Globus pallidus (tissue), 1 donor: ENCODE measurements at regions not wholly inside any gene's neighbourhood (a gene's known extent, or its start where the extent isn't known, plus 50 kb on each side); places are given as distances from the start of the nearest gene placed in this dataset.

ENCODE experiments used
- DNase-seq: peaks from one replicate; pipeline ENCODE4 v3.0.0-alpha.2; 2015; ENCODE audit warnings: low spot score

DNA sequence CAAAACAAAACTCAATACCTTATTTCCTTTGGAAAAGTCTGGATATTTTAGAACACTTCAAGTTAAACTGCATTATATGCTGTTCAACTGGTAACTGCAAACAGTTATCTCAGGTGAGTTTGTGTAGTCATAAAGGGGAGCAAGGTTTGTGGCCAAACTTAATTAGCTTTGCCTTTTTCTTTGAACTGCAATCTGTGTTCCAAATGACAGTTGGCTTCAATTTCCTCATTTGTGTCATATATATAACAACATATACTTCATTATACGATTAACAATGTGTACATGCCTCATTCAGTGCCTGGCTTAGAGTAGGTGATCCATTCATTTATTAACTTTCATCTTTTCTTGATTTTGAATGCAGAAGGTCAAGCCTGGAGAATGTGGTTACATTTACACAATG, 55.8 kb downstream of the KCNE4 start:
- no peak for DNase-seq

DNA sequence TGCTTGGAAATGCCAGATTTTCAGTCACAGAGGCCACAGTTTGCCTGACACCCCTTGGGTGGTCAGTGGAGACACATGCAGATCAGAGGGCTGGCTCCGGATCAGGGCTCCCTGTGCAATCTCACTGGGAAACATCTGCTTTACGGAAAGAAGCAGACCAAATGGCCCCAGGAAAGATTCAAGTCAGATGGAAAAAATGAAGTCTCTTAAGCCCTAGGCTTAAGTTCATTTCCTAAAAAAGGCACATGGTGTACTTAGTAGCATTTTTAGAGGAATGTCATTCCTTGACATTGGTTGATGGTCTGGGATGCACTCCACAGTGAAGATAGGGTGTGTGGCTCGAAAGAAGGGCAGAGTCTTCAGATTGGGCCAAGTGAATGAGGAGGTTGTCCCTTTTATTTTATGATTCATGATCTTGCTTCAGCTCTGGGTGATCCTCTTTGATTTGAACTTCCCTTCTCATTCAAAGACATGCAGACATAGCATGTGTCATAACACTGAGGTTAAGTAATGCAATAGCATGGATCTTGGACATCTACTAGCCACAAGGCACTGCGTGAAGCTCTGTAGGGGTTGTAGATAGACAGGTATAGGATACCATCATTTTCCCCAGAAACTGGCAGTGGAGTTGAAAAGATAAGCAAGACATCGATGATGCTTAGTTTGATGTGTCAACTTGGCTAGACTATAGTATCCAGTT, 56.5 kb downstream of the KCNE4 start:
- no peak for DNase-seq

DNA sequence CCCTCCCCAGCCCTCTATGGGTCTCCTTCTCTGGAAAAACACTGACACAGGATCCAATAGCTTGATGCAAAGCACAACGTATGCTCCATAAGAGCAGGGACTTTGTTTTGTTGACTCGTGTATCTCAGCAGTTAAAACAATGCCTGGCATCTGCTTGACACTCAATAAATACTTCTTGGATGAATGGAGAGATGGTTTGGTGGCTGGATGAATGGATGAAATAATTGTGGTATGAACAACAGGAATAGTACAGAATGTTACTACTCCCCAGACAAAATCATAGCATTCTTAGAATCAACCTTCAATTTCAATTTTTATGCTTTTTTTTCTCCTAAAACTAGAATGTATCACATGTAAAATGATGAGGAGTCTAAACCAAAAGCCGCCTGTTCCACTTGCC, 57.4 kb downstream of the KCNE4 start:
- no peak for DNase-seq

DNA sequence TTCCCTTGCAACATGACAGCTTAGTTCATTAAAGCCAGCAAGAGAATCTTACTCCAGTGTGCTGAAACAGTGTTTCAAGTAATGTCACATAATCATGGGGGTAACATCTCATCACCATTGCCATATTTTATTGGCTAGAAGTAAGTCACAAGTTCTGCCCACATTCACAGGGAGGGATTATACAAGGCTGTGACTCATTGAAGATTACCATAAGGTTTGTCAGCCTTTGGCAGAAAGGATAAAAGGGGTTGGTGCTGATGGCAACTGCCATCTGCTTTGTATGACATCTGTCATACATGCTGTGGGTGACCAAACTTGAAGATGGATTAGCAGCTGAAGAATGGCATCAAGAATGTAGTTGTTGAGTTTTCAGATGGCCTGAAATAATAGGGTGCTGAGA, 61.2 kb downstream of the KCNE4 start:
- no peak for DNase-seq

DNA sequence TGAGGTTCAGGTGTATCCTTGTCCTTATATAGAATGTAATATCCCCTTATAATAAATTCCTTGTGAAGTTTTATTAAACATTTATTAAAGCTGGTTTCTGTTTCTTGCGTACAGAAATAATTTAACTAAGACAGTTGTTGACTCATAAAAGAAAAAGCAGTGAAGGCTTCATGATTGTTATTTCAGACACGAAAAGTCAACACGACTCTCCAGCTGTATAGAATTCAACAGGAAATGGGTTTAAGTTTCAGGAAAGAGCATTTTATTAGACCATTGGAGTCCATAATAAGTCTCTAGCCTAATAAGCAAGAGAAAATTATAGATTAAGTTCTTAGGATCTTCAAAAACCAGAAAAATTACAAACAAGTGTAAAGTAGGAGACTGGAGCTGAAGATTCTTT, 62.2 kb downstream of the KCNE4 start:
- DNase-seq: no peak

DNA sequence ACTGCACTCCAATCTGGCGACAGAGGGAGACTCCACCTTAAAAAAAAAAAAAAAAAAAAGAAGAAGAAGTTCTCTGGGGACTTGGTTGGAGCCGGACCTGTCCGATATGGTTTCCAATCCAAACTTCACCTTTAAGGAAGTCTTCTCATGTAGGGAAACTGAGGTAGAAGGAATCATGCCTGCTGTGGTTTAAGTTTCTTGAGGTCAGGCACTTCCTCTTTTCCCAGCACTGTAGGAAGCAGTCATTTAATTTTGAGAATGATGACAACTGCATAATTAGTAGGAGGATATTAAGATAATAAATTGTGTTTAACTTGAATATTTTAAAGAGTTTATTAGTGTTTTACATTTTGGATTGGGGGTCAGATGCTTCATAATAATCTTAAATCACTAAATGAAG, 62.9 kb downstream of the KCNE4 start:
- no peak for DNase-seq

DNA sequence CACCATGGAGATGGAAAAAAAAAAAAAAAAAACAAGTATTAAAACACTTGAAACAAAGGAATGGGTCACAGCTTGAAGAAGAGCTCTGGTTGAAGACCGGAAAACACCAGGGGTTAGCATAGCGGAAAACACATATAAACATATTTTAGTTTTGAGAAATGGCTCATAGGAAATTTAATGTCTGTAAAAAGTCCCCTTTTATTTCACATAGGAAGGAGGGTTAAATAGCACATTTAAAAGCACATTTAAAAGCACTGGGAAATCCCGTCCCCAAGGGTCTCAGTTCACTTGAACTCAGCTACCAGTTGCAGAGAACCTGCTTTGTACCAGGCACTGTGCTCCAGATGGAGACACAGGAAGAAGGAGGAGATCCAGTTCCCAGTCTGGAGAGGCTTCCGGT, 65.5 kb downstream of the KCNE4 start:
- DNase-seq: no peak

DNA sequence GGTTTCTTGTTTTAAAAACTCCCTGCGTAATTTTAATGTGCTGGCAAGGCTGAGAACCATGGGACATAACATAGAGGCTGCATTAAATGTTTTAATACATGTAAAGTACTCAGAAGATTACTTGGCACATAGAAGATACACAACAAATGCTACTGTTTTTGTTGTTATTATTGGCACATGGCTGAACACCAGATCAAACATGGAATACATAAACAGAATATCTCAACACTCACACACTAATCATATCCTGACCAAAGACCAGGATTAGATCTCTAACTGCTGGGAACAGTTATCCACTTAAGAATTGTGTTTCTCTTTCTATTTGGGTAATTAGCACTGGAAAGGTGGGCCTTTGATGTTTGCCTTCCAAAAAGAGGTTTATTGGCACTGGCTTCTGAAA, 69.3 kb downstream of the KCNE4 start:
- no peak for DNase-seq

DNA sequence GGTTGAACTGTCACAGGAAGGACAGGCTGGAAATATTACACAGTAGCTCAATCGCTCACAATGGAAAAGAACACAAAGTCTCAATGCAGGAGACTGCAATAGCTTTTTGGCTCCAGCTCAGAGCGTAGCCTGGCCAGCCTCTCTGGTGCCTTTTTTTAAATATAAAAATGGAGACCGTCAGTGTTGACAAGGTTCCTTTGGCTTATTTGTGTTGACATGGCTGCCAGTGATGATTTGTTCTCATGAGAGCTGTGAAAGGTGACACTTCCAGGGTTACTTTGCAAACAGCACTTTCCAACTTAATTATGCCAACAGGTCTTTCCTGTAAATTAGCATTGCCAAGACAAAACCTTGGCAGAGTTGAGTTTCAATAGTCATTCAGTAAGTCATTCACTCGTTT, 70.8 kb downstream of the KCNE4 start:
- peak; percentile 5 for DNase-seq

DNA sequence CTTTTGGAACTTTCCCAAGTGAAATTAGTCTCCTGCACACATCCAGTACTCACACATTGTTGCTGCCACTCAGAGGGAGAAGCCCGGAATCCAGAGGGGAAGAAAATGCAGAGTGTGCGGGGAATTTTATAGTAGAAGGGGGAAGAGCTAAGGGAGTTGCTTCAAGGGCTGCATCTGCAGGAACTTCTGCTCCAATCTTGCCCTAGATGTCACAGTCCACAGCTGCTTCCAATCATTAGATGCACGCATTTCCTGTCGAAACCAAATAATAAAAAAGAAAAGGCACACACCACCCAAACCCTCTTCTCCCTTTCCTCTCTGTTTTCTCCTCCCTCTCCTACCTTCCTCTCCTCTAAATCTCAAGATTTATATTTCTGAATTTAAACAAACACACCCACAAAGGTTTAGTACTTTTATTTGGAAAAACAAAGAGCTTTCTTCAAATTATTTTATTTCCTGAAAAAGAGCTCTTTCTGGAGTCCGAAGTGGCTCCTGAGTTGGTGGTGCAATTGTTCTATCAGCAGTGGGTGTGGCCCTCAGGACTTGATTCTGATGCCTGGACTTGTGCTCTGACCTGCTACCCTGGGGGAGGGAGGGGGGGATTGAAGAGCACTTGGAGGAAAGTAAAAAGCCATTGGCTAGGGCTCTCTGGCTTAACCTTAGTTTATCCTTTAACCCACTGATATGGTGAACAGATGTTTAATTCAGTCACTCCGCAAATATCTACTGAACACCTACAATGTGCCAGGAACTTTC, 72.0 kb downstream of the KCNE4 start:
- DNase-seq: no peak

DNA sequence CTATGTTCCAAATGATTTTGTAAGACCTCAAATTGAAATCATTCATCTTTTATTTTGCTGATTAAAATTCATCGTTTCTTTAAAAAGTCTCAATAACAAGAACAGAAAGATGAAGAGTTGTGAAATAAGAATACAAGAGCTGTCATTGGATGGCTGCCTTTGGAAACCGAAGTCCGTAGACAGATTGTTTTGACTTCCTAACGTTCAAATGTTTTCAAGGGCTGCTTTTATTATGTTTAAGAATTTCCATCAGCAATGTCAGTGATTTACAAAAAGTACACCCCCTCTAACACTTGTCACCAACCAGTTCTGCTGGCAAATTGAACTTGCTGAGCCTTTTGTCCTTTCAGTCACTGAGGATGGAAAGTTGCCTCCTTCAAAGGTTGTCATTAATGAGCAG, 89.6 kb downstream of the KCNE4 start:
- DNase-seq: no peak

DNA sequence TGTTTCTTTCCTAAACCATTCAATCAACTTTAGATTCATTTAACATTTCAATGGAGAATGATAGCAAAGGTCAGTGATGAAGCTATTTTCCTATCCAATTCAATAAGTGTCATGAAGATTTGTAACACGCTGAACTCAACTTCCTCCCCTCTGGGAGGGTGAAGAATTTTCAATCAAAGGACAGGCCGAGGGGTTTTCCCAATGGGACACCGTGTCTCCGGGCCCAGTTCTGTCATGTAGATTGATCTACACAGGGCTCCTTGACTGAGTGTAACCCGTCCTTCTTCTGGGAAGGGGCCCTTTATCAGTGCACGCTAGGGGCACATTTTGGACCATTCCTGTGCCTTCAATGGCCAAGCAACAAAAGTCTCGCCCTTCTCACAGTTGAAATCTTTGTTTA, 90.1 kb downstream of the KCNE4 start:
- DNase-seq: no peak

DNA sequence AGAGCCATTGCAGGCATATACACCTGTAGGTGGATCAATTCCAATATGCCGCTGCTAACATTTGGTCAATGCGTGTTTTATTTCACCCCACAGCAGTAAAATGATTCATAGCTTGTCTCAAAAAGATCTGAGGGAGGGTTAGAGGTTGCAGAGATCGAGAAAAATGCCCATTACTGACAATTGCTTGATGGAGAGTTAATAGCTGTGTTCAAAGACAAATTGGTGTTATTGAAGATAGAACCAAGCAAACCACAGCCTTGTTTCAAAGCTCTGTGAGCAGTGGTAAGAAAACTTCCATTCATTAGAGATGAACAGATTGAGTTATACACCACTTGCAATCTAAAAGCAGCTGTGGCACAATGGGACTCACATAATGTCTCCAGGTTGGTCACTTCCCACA, 95.4 kb downstream of the KCNE4 start:
- no peak for DNase-seq

DNA sequence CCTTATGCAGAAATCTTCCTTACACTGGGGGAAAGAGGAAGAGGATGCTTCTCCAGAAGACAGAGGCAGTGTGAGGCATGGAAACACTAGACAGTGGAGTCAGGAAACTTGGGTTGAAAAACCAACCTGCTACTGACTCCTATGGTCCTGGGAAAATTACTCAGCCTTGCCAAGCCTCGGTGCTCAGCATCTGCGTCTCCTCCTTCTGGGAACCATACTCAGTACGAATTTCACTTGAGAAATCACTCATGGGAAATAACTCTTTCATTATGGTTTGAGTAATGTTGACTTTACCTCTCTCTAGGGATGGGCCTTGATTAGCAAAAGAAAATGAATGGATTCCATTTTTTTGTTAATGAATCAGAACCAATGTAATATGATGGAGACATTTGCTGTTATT, 96.5 kb downstream of the KCNE4 start:
- DNase-seq: no peak

DNA sequence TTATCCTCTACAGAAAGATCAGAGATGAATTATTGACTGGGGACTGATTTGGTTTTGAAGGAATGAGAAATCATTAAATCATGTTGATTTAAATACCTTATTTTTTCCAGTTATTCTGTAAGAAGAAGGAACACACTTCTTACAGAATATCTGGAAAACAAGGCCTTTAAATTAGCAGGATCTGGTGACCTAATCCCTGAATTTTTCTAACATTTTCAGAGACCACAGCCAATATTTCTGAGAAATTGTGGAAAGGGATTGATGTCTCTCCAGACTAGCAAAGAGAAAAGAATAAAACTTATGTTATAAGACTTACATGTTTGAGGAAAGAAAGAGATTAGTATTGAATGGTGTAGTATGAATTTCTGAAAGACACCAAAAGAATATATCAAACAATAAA, 104.0 kb downstream of the KCNE4 start:
- DNase-seq: no peak

DNA sequence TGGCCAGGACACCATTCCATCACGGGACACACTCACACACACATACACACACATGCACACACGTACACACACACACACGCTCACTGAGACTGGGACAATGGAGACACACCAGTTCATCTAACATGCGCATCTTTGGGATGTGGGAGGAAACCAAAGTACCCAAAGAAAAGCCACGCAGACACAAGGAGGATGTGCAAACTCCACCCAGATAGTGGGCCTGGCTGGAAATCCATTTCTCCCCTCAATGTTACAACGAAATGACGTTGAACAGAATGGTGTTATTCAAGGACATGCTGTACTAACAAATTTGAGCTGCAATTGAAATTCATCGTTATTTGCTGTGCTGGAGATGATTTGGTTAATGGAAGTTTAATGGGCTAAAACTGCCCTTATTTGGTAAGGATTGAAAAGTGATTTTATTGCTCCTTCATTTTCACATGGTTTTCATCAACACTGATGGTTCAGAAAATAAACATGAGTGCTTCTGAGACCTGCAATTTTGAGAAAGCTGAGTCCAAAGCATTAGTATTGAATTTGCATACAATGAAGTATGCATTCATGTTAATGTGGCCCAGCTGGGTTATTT, 110.0 kb downstream of the KCNE4 start:
- DNase-seq: no peak

DNA sequence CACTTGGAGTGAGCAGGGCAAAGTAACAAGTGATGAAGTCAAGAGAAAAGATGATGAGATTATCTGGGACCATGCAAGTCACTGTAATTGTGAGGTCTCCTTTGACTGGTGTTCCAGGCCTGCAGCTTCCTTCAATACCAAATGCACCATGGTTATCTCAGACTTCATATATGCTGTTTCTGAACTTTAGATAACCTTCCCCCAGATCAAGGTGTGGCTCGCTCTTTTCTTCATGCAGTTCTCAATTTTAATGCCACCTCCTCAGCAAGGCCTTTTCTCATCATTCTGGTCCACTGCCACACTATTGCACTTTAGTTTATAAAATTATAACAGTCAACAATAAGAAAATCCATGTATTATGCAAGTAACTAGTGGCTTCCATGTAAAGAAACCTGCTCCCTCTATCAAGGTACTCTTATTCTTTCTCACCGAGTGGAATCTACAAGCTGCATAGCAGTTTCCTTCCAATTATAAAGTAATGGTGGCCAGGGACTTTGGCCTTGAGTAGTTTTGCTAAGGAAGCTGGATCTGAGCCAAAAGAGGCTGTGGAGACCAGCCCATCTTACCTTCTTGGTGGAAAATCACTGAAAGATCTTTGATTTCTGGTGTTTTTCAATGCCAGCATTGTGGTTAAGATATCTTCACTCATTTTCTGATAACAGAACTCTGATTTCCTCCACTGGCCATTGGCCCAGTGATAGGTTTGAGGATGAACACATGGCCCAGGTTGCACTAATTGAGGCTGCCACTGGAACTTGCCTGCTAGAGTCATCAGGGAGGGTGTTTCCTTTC, 113.6 kb downstream of the KCNE4 start:
- DNase-seq: no peak

DNA sequence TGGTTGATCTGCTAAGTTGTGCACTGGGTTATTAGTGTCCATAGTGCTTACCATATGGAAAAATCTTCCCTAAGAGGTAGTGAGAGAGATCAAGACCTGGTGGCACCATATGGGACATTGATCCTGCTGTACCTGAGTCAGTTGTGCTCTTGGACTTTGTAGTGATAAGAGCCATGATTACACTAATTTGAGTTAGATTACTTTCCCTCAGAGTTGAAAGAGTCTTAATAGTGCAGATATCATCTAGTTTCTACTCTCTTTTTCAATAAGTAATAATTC, 114.2 kb downstream of the KCNE4 start:
- DNase-seq: no peak

DNA sequence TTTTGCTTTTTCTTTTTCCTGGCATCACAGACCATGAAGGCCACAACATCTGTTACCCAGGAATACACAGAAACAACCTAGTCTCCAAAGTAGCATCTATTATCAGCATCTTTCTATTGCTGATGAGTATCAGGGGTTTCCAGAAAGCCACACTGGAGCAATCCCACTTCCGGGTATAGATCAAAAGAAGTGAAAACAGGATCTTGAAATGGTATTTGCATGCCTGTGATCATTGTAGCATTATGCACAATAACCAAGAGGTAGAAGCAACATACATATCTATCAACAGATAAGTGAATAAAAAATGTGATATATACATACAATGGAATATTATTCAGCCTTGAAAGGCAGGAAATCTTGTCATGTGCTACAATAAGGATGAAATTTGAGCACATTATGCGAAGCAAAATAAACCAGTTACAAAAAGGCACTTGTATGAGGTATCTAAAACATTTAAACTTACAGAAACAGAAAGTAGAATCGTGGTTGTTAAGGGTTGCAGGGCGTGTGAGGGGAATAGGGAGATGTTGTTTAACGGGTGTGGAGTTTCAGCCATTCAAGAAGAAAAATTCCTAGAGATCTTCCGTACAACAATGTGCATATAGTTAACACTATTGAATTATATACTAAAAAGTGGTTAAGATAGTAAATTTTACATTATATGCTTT, 115.1 kb downstream of the KCNE4 start:
- DNase-seq: no peak

DNA sequence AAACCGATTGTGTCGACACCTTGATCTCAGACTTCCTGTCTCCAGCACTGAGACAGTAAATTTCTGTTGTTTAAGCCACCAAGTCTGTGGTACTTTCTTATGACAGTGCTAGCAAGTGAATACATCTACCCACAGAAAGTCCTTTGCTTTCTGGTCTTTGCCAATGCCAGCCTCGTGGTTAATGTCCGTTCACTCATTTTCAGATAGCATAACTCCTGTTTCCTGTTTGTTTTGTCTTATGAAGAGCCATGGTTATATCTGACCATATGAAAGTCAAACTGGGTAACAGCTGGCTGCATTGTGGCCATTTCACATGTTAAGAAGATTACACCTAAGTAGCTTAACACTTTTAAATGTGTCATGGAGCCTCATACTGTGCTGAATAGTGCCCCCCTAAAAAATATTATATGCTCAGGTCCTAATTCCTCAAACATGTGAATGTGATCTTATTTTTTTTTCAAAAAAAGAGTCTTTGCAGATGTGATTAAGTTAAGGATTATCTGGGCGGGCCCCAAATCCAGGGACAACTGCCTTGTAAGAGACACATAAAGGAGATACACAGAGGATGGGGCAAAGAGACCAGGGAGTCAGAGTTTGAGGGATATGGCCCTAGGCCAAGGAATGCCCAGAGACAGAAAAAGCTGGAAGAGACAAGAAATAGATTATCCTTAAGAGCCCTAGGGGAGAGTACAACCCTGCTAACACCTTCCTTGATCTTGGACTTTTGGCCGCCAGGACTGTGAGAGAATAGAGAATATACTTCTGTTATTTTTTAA, 118.0 kb downstream of the KCNE4 start:
- DNase-seq: no peak

DNA sequence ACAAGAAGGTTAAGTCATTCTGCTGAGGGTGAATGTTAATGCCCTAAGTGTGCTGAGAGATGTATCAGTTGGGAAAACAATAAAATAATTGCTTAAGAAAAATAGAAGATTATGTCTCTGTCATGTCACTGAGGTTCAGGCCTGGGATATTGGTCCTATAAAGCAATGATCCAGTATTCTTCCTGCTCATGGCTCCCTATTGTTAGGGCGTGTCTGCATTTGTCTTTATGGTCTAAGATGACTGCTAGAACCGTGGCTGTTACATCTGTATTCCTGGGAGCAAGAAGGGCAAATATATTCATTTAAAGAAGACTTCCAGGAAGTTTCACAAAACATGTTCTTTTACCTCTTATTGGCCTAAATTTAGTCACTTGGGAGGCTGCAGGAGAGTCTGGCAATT, 125.0 kb downstream of the KCNE4 start:
- DNase-seq: no peak

DNA sequence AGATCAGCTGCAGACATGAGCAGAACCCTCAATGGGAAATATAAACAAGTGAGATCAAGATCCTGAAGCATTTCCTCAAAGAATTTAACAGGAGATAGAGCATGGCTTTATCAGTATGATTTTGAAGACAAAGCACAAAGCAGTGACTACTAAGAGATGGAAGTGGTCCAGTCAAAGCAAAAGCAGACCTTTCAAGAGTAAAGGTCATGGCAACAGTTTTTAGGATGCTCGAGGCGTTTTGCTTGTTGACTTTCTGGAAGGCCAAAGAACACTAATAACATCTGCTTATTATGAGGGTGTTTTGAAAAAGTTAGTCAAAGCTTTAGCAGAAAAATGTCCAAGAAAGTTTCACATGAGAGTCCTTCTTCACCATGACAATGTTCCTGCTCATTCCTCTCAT, 128.5 kb downstream of the KCNE4 start:
- DNase-seq: no peak
